Erythroblast (primary cell): ENCODE measurements at regions not wholly inside any gene's neighbourhood (a gene's known extent, or its start where the extent isn't known, plus 50 kb on each side); places are given as distances from the start of the nearest gene placed in this dataset.

Experiments used
- GATA1 ChIP-seq: IDR thresholded peaks from 2 replicates; pipeline ENCODE4 v1.6.1; 2011; ENCODE audit warnings: low read depth, mild to moderate bottlenecking, control low read depth, low read length, moderate library complexity
- POLR2A ChIP-seq: IDR thresholded peaks from 2 replicates; pipeline ENCODE4 v1.6.1; 2011; ENCODE audit warnings: mild to moderate bottlenecking, low read length

DNA sequence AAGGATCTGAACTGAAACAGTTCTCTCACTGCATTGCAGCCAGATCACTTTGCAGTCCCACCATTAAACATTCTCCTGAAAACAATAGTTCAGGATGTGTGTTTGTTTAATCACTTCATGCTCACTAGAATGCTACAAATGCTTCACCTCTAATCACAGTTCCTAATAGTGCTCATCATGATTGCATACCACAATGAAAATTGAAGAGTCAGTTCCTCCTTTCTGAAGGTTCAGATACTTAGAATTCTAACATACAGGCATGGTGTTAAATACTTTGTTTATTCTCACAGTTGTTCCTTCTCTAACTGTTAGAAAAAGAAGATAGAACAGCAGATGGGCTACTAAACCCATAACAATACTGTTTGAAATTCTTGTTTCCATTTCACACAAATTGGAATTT lies 622.3 kb upstream of the ACVR2A start:
- no peak for TF ChIP-seq POLR2A
- no peak for TF ChIP-seq GATA1
